EH (cell line): ENCODE measurements at regions not wholly inside any gene's neighbourhood (a gene's known extent, or its start where the extent isn't known, plus 50 kb on each side); places are given as distances from the start of the nearest gene placed in this dataset.

Experiments used
- DNase-seq: peaks from one replicate; pipeline ENCODE4 v3.0.0-alpha.2; 2015; ENCODE audit warnings: low read depth

DNA sequence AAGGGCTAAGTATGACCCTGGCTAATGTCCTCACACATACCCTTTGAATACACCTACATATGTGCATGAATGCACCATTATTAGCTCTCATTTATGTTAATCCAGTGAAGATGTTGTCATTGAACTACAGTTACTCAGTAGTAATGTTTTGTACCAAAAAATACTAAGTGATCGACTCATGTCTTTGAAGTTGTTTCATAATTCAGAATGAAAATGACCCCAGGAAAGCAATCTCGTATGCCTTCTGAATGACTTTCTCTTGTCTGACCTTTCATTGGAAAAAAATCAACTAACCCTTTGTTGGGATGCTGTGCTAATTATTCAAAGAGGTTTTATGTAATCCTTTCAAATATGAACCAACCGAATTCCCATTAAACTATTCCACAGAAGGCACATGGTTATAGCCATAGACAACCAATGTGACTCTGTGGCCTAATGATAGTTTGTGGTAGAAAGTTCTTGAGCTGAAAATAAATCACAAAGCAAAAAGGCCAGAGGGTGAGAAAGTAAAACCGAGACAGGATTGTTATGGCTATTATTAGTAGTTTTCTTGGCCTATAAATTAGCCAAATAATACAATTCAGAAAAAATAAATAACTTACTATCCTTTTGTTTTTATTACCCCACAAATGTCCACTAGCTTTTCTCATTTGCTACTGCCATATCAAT is 86.8 kb upstream of the STARD13 start:
- no peak for DNase-seq

DNA sequence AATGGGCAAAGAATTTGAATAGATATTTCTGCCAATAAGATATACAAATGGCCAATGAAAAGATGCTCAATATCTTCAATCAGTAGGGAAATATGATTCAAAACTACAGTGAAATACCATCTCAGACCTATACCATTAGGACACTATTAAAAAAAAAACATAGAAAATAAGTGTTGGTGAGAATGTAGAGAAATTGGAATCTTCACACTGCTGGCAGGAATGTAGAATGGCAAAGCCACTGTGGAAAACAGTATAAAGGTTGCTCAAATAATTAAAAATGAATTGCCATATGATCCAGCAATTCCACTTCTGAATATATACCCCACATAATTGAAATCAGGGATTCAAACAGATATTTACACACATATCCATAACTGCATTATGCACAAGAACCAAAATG is 88.1 kb upstream of the STARD13 start:
- DNase-seq = no peak

DNA sequence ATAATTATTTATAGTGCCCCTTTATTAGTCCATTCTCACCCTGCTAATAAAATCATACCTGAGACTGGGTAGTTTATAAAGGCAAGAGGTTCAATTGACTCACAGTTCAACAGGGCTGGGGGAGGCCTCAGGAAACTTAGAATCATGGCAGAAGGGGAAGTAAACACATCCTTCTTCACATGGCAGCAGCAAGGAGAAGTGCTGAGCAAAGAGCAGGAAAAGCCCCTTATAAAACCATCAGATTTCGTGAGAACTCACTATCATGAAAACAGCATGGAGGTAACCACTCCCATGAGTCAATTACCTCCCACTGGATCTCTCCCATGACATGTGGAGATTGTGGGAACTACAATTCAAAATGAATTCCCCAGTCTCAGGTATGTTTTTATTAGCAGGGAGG is 89.9 kb upstream of the STARD13 start:
- DNase-seq = no peak

DNA sequence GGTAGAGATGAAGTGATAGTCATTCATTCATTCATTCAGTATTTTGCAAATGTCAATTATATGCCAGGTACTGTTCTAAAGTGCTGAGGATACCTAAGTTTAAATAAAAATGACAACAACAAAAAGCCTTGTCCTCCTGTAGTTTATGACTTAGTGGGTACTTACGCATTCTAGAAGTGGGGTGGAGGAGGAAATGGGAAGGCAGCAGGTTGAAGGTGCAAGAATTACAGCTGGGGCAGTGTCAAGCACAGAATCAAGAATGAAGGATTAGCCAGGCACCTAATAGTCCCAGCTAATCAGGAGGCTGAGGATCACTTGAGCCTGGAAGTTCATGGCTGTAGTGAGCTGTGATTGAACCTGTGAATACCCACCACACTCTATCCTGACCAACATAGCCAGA is 90.7 kb upstream of the STARD13 start:
- DNase-seq = no peak

DNA sequence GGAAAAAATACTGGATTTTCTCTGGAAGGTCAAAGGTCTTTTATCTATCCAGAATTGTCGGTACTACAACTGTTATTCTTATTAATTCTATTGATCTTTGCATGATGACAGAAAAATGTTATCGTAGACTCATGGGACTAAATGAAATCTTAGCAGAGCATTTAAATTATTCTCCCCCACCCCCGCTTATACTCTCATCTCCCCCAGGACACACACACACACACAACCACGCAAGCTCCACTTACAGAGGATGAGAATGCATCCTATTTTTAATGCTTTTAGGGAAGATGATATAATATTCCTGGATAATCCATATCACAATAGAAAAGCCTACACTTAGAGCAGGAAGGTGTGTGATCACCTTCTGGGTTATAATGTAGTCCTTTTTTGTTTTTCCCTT is 91.9 kb upstream of the STARD13 start:
- no peak for DNase-seq

DNA sequence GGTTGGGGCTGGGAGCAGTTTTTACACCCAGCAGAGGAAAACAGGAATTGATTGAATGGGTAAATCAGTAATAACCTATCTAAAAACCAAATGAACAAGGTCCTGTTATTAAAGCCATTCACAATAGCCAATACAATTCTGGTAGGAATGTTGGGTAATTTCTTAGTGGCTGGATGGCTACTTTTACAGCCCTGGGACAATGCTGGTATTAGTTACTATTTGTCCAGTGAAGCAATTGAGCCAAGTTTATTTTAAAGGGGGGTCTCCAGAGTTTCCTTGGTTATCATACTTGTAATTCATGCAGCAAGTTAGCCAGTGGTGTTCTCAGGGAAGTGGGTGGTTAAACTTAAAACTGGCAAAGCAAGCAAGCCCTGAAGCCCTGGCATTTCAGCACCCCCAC is 92.3 kb upstream of the STARD13 start:
- no peak for DNase-seq

DNA sequence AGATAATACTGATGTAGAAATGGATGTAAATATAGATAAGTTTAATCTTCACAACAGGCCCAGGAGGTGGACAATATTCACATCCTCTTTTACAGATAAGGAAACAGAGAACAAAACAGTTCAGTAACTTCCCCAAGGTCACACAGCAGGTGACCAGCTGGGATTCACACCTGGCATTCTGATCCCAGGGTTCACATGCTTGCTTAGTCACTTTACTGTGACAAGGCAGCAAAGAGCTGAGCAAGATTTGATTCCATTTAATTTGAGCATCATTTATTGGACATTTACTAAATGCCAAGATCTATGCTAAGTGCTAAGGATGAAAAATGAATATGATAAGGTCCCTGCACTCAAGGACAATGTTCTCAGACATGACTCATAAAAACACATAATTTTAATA is 94.1 kb upstream of the STARD13 start:
- no peak for DNase-seq

DNA sequence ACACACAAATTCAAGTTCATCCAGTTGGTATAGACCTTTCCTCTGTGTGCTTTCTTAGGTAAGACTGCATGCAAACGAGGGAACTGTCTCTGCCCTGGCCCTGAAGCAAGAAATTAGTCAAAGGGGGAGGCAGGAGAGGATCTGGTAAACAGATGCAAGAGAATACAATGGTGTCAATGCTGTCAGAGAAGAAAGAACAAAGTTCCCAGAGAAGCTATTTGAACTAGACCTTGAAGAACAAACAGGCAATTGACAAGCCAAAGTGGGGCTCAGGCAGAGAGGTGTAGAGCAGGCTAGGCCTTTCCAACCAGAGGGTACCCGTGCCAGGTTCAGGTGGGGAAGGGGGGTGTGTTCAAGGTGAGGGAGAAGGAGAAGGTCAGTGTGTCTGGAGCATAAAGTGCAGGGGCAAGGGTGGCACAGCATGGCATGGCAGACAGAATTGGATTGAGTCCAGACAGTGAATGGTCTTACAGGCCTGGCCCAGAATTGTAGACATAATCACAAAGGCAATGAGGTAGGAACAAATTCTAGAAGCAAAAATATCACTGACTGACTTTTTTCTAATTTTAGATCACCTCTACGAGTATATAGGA is 95.0 kb upstream of the STARD13 start:
- DNase-seq = no peak

DNA sequence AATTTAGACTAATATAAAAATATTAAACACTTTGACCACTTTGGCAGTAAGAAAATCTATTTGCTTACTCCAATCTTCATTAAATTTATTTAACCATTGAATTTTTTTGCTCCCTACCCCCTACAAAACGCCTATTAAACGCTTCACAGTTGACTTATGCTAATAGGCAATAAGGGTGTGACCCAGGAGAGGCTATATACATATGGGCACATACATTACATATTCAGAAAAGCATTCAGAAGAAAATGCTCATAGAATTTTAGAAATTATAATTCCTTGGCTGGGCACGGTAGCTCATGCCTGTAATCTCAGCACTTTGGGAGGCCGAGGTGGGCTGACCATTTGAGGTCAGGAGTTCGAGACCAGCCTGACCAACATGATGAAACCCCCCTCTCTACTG is 95.6 kb upstream of the STARD13 start:
- DNase-seq = no peak

DNA sequence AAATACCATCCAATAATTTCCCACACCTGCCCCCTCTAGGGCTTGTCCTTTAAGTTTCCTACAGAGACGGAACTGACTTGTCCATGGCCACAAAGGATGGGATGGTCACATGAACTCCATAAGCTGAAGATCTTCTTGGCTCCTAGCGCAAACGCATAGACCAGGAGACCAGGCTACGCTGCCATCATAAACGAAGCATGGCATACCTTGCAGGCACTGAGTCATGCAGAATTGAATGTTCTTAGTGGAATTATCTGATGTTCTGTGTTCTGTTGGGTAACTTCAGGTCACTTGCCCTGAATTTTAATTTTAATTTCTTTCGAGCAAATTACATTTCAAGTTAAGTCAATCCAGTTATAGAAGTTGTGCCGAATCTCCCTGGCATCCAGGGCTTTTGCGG is 96.4 kb upstream of the STARD13 start:
- DNase-seq = no peak

DNA sequence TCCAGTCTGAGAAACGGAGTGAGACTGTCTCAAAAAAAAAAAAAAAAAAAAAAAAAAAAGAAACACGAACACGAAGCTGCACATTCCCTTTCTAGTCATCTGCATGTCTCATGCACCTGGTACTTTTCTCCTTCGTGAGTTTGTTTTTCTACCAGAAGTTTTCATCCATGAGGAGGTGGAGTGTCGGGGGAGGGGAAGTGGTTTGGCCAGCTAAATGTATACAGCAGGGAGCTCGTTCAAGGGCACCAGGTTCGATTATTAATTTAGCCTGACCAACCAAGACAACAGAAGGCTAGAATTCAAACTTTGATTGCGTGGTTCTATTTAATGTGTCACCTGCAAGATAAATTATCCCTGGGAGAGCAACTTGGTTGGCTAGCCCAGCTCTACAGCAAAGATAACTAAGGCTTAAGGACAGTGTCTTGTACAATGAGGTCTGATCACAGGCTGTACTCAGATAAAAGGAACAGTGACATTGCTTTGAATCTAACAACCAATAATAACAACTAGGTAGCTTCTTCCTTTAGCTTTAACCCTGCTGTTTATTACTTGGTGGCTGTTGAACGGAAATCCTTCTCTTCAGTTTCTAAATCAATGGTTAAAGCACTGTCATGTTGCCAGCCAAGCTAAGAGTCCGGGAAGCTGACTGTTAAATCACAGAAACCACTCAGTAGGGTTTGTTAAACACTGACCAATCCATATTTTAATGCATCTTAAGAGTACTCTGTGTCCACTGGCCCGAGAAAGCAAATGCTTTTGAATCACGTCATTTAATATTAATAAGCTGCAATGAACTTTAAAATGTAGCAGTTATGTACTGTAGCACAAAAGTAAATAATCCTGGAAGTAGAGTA is 98.4 kb upstream of the STARD13 start:
- no peak for DNase-seq

DNA sequence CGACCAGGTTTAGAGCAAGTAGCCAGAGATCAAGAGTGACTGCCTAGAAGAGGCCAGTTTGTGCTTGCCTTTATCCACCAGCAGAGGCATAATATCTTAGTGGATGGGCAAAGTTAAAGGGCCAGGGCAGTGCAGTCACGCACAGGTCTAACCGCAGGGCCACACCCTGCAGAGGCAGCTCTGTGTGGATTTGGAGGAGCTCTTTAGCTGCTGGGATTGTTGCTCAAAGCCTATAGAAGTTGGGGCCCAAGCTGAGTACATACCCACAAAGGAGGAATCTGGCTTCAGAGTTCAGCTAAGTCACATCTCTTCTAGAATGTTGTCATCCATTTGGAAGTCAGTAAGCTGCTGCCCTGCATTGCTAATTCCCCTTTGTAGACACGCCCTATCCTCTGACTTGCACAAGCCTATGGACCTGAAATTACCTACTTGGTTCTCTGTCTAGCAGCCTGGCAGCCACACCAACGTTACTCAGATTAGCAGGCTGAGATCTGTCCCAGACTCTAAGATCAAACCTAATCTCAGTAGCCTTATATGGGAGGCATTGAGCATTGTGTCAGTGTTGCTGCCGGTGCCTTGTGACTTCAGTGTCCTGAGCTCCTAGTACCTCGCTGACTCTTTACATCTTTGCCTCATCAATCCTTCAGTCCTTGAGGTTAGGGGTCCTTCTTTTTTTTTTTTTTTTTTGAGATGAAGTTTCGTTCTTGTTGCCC is 102.9 kb upstream of the STARD13 start:
- no peak for DNase-seq

DNA sequence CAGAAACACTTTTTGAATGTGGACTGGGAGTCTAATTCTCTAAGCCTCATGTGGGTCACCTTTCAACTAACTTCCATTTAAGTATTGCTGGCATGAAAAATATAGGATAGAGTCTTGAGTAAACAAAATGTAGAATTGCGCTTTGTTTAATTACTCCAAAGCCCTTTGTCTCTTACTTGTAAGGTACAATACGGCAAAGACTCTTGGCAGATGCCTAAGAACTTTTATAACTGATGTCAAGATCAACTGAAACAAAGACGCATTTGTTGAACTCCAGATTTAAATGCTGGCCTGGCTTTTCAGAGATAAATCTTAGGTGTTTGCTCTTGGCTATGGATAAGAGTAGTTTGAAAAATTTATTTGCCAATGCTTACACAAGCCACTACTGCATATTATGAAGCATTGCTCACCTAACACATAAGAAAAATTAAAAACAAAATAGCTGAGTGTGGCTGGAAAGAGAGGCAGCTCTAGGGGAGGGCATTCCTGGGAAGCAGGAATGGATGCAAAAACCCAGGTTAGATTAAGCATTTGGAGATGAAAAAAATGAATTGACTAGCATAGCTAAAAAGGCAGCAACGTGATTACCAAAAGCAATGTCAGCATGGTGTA is 107.3 kb upstream of the STARD13 start:
- DNase-seq = no peak

DNA sequence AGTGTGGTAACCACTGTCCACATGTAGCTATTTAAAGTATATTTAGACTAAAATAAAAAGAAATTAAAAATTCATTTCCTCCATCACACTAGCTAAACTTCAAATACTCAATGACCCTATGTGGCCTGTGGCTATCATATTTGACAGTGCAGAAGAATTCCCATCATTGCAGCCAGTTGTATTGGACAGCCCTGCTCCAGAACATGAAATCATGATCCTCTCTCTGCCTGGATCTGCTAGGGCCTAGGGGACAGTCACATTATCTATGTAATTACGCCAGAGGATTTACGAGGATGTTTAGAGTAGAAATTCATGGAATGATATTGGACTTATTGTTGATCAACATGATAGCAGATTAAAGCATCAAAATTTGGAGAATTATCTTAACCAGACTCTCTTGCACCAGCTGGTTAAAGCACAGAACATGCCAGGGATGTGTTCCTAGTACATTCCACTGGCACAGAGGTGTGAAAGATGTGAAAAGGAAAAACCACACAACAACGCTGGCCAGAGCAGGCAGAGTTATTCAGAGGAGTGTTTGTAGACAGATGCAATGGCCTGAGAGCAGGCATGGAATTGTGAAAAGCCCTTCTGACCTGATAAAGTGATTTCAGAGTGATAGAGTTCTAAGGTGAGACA is 108.9 kb upstream of the STARD13 start:
- no peak for DNase-seq

DNA sequence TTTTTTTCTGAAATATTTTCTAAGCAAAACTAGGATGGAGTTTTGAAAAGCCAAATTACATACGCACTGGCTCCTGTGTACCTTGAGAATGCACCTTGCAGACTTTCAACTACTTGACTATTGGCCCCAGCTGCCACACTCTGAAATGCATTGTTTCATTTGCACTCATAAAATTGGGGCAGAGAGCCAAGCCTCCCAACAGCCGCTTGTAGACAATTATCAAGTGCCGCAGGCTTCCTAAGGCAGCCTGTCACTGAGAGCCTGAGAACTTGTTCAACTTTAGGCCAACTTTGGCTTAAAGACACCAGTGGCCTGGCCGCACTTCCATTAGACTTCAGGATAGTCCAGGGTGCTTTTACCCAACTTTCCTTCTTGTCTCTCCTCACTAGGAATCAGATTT is 115.7 kb upstream of the STARD13 start:
- DNase-seq = peak; percentile 35

DNA sequence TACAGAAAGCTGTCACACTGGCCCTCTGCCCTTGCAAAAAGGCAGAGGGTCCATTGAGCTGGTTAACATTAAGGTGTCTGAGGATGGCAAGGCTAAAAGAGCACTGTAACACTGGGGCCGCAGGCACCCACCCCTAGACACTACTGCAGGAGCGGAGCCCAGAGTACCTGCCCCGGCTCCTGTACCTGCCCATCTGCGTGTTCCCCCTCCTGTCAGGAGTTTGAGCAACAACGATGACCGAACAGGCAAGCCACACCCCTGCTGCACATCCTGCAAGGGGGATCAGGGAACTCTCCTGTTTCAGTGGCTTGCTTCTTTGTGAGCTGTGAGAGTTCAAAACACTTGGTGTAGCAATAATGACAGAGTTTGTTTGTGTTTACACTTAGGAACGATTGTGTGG is 117.4 kb upstream of the STARD13 start:
- DNase-seq = no peak

DNA sequence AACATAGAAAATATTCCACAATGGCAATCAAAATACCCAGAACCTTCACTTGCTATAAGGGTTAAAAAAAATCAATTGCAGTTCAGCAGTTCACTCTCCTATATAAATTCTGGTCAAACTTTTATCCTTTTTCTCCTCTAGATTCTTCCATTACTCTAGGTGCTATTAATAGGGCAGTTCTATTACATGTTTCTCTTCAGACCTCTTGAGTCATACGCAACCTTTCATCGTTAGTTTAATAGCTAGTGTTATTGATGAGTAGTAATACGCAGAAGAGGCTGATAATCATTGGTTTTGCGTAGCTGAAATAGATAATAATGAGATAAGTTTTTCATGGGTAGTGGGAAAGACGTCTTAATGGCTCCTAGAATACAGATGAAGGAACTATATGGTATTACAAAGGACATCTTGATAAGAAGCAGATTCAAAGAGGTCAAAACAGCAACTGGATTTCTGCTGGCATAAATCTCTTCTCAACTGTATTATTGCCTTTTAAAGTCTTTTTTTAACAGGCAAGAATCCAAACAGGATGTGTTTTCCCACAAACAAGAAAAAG is 118.3 kb upstream of the STARD13 start:
- DNase-seq = no peak

DNA sequence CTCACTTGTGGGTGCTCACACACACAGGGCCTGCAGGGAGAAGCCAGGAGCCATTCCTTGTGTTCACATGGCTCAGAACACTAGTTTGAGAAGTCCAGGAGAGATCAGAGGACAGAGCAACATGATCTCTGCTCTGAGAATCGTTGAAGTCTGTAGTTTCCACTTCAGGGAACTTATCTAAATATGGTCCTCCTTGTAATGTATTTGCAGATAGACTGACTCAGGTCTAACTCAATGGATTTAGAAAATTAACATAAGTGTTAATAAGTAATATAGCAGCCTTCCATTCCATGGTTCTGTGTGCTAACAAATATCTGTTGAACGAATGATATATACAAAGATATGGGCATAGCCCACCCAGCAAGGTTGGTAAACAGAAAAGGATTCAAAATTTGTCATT is 119.8 kb upstream of the STARD13 start:
- DNase-seq = no peak

DNA sequence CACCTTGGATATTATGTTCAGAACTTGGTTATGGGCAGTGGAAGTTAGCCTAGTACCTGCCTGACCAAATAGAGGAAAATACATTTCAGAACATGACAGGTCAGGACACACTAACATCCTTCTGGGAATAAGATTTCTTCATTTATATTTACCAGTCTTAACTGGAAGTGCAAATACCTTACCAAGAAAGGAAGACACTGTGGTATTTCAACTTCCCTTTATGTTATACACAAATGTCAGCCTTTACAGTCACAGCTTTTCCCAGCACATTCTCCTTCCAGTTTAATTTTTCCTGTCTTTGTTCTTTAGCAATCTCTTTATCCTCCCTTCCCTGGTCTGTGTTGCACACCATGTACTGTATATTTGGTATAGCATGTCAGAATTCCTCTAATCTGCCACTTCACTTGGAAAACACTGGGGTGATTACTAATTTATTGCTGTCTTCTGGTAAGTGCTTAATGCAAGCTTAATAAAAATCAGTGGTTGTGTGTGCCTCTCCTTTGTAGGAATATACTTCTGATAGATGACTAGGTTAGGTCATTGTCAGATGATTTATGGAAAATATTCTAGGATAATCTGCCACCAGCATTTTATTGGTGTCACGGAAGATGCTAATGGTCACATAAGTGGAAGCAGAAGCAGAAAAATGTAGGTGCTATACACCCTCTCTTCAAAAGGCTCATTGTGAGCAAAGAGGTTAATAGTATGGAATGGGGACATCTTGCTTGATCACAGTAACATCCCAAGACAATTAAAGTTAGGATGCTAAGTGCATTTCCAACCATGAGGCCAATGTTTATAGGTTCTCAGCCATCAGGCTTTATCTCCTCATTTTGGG is 124.3 kb upstream of the STARD13 start:
- DNase-seq = peak; percentile 4

DNA sequence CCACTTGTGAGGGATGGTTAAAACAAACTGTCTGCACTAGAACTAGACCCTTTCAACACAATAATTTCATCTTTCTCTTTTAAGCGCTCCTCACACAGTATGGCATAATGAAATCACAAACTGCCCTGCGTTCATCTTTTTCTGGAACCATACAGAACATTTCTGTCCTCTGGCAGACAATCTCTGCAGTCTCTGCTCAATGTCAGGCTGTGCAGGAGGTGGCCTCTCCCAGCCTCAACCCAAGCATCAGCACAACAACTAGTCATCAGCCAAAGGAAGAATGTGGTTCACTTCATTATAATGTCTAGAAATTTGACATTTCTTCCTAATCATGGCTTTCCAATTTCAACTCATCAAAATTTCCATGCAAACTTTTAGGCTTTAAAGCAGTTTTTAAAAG is 125.1 kb upstream of the STARD13 start:
- DNase-seq = no peak

DNA sequence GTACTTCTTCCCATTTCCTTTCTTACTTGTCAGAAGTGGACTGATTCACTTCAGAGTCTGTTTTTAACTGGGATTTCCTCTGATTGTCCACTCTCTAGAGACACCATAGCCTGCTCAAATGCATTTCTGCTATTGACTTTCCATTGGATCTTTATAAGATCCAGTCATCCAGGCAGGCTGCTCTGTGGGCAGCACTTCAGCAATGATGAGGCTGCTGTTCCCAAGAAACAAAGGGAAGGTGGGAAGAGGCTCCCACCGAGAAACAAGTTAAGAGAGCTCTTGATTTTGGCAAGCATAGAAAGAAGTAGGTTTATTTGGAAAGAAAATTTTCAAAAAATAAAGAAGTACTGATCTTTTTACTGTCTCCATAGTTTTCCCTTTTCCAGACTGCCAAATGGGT is 125.8 kb upstream of the STARD13 start:
- DNase-seq = no peak
